DND-41 (cell line): ENCODE measurements at regions not wholly inside any gene's neighbourhood (a gene's known extent, or its start where the extent isn't known, plus 50 kb on each side); places are given as distances from the start of the nearest gene placed in this dataset.

Experiments used
- EZH2 ChIP-seq: IDR thresholded peaks from 3 replicates; pipeline ENCODE4 v1.6.1; 2012; ENCODE audit warnings: borderline replicate concordance, low read depth, mild to moderate bottlenecking, moderate library complexity, low read length, inconsistent platforms; ENCODE audit not compliant: severe bottlenecking
- TF ChIP-seq, protein P1 (sequence below): IDR thresholded peaks from 2 replicates; pipeline ENCODE4 v1.5.1; 2012; ENCODE audit warnings: borderline replicate concordance, low read length, moderate library complexity, mild to moderate bottlenecking; ENCODE audit not compliant: poor library complexity, severe bottlenecking; ENCODE audit errors: extremely low read depth

DNA sequence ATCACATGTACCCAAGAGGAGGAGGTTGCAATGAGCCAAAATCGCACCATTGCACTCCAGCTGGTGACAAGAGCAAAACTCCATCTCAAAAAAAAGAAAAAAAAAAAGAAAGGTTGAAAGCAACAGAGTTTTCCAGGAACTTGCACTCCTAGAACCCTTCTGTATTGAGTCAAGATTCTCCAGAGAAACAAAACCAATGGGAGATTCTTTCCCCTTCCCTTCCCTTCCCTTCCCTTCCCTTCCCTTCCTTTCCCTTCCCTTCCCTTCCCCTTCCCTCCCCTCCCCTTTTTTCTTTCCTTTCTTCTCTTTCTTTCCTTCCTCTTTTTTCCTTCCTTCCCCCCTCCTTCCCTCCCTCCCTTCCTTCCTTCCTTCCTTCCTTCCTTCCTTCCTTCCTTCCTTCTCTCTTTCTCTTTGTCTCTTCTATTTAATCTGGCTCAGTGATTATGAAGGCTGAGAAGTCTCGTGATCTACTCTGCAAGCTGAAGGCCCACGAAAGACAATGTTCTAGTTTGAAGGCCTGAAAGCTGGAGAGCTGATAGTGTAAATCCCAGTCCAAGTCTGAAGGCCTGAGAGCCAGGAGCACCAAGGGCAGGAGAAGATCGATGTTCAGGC is 59.6 kb upstream of the CNTLN start:
- TF ChIP-seq EZH2: no peak
- TF ChIP-seq, protein P1, sequence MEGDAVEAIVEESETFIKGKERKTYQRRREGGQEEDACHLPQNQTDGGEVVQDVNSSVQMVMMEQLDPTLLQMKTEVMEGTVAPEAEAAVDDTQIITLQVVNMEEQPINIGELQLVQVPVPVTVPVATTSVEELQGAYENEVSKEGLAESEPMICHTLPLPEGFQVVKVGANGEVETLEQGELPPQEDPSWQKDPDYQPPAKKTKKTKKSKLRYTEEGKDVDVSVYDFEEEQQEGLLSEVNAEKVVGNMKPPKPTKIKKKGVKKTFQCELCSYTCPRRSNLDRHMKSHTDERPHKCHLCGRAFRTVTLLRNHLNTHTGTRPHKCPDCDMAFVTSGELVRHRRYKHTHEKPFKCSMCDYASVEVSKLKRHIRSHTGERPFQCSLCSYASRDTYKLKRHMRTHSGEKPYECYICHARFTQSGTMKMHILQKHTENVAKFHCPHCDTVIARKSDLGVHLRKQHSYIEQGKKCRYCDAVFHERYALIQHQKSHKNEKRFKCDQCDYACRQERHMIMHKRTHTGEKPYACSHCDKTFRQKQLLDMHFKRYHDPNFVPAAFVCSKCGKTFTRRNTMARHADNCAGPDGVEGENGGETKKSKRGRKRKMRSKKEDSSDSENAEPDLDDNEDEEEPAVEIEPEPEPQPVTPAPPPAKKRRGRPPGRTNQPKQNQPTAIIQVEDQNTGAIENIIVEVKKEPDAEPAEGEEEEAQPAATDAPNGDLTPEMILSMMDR: no peak
